Activated T-cell treated with anti-CD3 and anti-CD28 coated beads, Interleukin-2, amount 50 U/mL, for 24 hours (primary cell): ENCODE measurements at regions not wholly inside any gene's neighbourhood (a gene's known extent, or its start where the extent isn't known, plus 50 kb on each side); places are given as distances from the start of the nearest gene placed in this dataset.

Experiments
- DNase-seq: peaks from one replicate; pipeline ENCODE4 v3.0.0-alpha.2; 2020
- H3K27ac Mint-ChIP-seq: 2 replicates; pipeline ENCODE4 v1.8.0; 2020; ENCODE audit warnings: mild to moderate bottlenecking, mixed read lengths
- H3K27me3 Mint-ChIP-seq: 2 replicates; pipeline ENCODE4 v1.8.0; 2020; ENCODE audit warnings: mixed read lengths
- H3K36me3 Mint-ChIP-seq: 2 replicates; pipeline ENCODE4 v1.8.0; 2020; ENCODE audit warnings: low read depth, mixed read lengths
- H3K4me1 Mint-ChIP-seq: 2 replicates; pipeline ENCODE4 v1.8.0; 2020; ENCODE audit warnings: low read depth, mixed read lengths
- H3K4me3 Mint-ChIP-seq: 2 replicates; pipeline ENCODE4 v1.8.0; 2020; ENCODE audit warnings: mild to moderate bottlenecking, moderate library complexity, mixed read lengths
- H3K9me3 Mint-ChIP-seq: 2 replicates; pipeline ENCODE4 v1.8.0; 2020; ENCODE audit warnings: mixed read lengths

DNA sequence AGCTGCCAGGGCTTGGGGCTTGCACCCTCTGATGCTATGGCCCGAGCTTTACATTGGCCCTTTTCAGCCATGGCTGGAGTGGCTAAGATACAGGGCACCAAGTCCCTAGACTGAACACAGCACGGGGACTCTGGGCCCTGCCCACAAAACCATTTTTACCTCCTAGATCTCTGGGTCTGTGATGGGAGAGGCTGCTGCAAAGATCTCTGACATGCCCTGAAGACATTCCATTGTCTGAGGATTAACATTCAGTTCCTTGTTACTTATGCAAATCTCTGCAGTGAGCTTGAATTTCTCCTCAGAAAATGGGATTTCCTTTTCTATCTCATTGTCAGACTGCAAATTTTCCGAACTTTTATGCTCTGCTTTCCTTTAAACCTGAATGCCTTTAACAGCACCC, 337.0 kb upstream of the SMC2 start:
- H3K27ac Mint-ChIP-seq: no peak overlapping the region
- no peaks in the 10 kb centered on the region for H3K4me1 Mint-ChIP-seq
- H3K9me3 Mint-ChIP-seq: peaks cover 2% of the 10 kb centered on the region
- no peaks in the 10 kb centered on the region for H3K27me3 Mint-ChIP-seq
- H3K4me3 Mint-ChIP-seq: no peak overlapping the region
- H3K36me3 Mint-ChIP-seq: no peaks in the 10 kb centered on the region
- DNase-seq: no peak

DNA sequence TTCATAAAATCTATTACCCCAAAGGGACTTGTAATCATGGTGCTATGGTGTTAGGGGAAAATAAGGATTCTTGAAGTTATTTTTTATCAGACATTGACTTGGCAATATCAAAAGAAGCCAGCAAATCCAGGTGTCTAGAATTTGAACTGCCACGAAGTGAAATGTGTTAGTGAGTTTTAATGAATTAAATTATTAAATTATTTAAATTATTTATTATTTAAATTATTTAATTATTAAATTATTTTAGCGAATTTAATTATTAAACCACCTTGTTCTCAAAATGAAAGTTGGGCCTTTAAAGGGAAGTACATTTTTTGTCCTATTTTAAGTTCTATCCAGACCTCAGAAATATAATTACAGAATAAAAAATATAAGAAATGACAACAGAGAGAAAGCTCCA, 332.6 kb upstream of the SMC2 start:
- DNase-seq: no peak
- Mint-ChIP-seq H3K36me3 (no peaks in the 10 kb centered on the region), H3K27me3 (no peaks in the 10 kb centered on the region), H3K27ac (no peak overlapping the region), H3K9me3 (no peaks in the 10 kb centered on the region), H3K4me1 (no peaks in the 10 kb centered on the region), H3K4me3 (no peak overlapping the region)

DNA sequence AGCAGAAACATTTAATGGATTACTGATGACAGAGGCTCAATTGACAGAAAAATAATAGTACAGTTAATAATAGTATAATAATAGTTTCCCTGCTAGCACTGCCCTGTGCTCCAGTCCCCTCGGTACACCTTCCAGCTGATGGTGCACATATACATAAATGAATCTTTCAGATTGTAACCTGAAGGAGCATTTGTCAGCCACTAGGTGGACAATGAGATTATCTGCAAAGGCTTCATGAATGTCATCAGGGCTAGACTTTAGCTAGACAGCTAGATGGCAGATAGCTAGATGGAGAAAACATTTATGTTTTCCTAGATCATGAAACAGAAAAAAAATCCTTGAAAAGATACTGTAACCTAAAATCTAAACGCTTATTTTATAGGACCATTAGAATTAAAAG, 304.4 kb upstream of the SMC2 start:
- no peak overlapping the region for H3K4me3 Mint-ChIP-seq
- H3K27ac Mint-ChIP-seq: no peak overlapping the region
- H3K4me1 Mint-ChIP-seq: peaks cover 5% of the 10 kb centered on the region
- no peaks in the 10 kb centered on the region for H3K27me3 Mint-ChIP-seq
- H3K9me3 Mint-ChIP-seq: no peaks in the 10 kb centered on the region
- DNase-seq: no peak
- H3K36me3 Mint-ChIP-seq: no peaks in the 10 kb centered on the region

DNA sequence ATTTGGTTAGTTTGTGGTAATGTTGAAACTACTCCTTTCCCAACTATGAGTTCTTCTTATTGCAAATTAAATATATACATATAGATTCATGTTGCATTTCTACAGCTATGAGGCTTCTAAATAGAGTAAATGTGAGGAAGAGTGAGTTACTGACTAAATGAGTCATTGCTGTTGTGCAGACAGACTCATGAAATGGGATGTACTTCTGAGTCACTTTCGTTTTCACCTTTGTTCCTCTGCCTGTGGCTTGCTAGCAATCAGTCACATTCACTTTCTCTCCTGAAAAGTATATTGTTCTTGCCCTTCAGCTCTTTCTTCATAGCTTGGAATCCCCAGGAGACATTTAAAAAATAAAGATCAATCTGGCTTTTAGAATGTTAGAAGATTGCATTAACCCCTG, 295.5 kb upstream of the SMC2 start:
- no peaks in the 10 kb centered on the region for H3K9me3 Mint-ChIP-seq
- peaks cover 3% of the 10 kb centered on the region for H3K27me3 Mint-ChIP-seq
- H3K4me3 Mint-ChIP-seq: no peak overlapping the region
- H3K4me1 Mint-ChIP-seq: peaks cover 10% of the 10 kb centered on the region
- no peak overlapping the region for H3K27ac Mint-ChIP-seq
- no peak for DNase-seq
- no peaks in the 10 kb centered on the region for H3K36me3 Mint-ChIP-seq

GRCh38 chr9:103799959-103800358, 294.1 kb upstream of the SMC2 start:
- Mint-ChIP-seq H3K27me3 (peaks cover 3% of the 10 kb centered on the region), H3K4me1 (peaks cover 10% of the 10 kb centered on the region), H3K4me3 (no peak overlapping the region), H3K36me3 (no peaks in the 10 kb centered on the region), H3K9me3 (no peaks in the 10 kb centered on the region), H3K27ac (no peak overlapping the region)
- DNase-seq: no peak

DNA sequence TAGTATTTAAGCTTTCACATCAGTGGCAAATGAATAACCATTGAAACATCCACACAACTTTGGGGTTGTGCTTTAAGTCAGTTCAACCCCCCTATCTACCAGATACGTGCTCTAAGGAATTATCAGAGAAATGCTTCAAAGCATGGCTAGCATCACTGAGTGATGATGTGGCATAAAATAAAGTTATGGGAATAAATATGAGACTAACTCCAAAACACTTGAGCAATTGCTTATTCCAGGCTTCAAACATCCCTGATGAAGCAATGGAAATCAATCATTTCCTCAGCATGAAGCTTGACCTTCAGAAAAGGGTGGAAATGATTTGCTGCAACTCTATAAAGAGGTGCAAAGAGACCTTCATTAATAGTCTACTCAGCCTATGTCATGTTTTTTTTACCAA, 292.0 kb upstream of the SMC2 start:
- no peak for DNase-seq
- Mint-ChIP-seq H3K36me3 (no peaks in the 10 kb centered on the region), H3K4me1 (peaks cover 10% of the 10 kb centered on the region)

GRCh38 chr9:103803245-103803644, 290.9 kb upstream of the SMC2 start:
- H3K36me3 Mint-ChIP-seq: no peaks in the 10 kb centered on the region
- peaks cover 3% of the 10 kb centered on the region for H3K27me3 Mint-ChIP-seq
- no peak overlapping the region for H3K4me3 Mint-ChIP-seq
- no peak for DNase-seq
- no peaks in the 10 kb centered on the region for H3K9me3 Mint-ChIP-seq
- H3K4me1 Mint-ChIP-seq: peaks cover 10% of the 10 kb centered on the region
- no peak overlapping the region for H3K27ac Mint-ChIP-seq

More for the DNA sequence above, 292.0 kb upstream of the SMC2 start:
- no peaks in the 10 kb centered on the region for H3K9me3 Mint-ChIP-seq
- no peak overlapping the region for H3K4me3 Mint-ChIP-seq
- H3K27me3 Mint-ChIP-seq: peaks cover 3% of the 10 kb centered on the region
- H3K27ac Mint-ChIP-seq: no peak overlapping the region

- H3K36me3 Mint-ChIP-seq: no peaks in the 10 kb centered on the region
- H3K4me3 Mint-ChIP-seq: no peak overlapping the region
- H3K4me1 Mint-ChIP-seq: peaks cover 4% of the 10 kb centered on the region
- no peak overlapping the region for H3K27ac Mint-ChIP-seq
- no peak for DNase-seq
- H3K27me3 Mint-ChIP-seq: peaks cover 3% of the 10 kb centered on the region
- no peaks in the 10 kb centered on the region for H3K9me3 Mint-ChIP-seq
Measured at GRCh38 chr9:103804077-103804735, 289.9 kb upstream of the SMC2 start.

DNA sequence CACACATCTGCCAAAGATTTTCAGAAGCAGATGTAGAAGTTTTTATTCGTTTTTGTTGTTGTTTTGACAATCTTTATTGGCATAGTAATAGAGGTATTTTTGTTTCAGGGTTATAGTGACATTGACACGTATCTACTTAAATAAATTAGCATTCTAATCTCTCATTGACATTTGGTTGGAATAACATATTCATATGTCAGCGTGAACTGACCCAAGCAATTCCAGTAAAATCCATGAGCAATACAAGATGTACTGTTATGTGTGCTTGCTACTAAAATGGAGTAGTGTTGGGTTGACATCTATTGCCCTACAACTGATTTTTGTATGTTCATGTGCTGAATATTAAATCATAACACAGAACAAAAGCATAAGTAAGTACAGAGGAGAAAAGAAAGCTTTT, 284.4 kb upstream of the SMC2 start:
- Mint-ChIP-seq H3K27me3 (no peaks in the 10 kb centered on the region), H3K36me3 (no peaks in the 10 kb centered on the region), H3K4me3 (no peak overlapping the region), H3K4me1 (no peaks in the 10 kb centered on the region), H3K27ac (no peak overlapping the region), H3K9me3 (no peaks in the 10 kb centered on the region)
- no peak for DNase-seq

- no peaks in the 10 kb centered on the region for H3K36me3 Mint-ChIP-seq
- no peak overlapping the region for H3K4me3 Mint-ChIP-seq
- H3K27me3 Mint-ChIP-seq: no peaks in the 10 kb centered on the region
- no peak for DNase-seq
- no peaks in the 10 kb centered on the region for H3K4me1 Mint-ChIP-seq
- H3K27ac Mint-ChIP-seq: no peak overlapping the region
- no peaks in the 10 kb centered on the region for H3K9me3 Mint-ChIP-seq
Measured at GRCh38 chr9:103811462-103811861, 282.6 kb upstream of the SMC2 start.

DNA sequence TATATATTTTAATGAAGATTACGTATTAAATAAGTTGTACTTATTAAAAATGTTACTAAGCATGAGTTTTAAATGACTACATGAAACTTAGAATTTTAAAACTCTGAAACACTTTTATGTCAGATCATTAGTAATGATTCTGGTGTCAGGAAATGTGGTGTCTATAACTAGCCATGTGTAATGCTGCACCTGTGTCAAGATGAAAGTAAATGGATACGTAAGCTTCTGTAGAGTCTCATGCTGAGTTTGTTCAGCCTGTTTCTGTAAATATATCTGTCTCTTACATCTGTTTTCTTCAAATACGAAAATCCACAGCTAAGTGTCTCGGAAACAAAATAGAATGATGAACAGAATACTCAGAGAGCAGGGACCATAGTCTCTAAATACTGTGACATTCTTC, 278.0 kb upstream of the SMC2 start:
- Mint-ChIP-seq H3K9me3 (no peaks in the 10 kb centered on the region), H3K4me1 (no peaks in the 10 kb centered on the region), H3K27ac (no peak overlapping the region), H3K36me3 (no peaks in the 10 kb centered on the region), H3K4me3 (no peak overlapping the region), H3K27me3 (no peaks in the 10 kb centered on the region)
- no peak for DNase-seq

DNA sequence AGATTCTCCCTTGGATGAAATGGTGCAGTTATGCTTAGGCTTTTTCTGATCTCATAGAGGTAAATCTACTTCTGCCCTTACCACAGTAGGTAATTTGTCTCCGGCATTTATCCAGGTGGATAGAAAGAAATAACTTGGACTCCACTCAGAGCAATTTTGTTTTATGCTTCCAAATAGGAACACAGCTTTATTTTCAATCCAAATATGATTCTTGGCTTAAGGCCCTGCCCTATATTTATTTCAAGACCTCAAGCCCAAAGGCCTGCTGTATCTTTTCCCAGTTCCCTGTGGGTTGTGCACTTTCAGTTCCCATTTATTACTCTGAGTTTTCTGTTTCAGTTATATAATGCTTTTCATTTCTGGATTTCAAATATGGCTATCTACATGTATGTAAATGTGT, 274.2 kb upstream of the SMC2 start:
- Mint-ChIP-seq H3K36me3 (no peaks in the 10 kb centered on the region), H3K9me3 (no peaks in the 10 kb centered on the region), H3K27me3 (no peaks in the 10 kb centered on the region), H3K4me1 (no peaks in the 10 kb centered on the region), H3K27ac (no peak overlapping the region), H3K4me3 (no peak overlapping the region)
- no peak for DNase-seq

DNA sequence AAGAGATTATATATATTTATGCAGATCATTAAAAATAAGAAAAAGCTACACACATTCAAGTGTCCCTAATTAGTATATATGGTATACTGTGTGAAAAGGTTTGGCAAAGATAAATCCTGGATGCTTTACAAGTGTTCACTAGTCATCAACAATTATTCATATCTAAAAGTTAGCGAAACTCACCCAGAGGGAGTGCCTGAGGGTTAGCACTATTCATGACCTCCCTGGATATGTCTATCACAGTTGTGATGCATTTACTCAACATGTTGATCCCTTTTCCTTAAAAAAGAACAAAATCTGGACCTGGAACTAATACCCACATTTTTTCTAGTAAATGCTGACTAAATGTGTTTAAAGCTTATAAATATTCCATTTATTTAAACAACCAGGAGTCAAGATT, 273.0 kb upstream of the SMC2 start:
- DNase-seq: no peak
- no peaks in the 10 kb centered on the region for H3K4me1 Mint-ChIP-seq
- no peaks in the 10 kb centered on the region for H3K27me3 Mint-ChIP-seq
- H3K36me3 Mint-ChIP-seq: no peaks in the 10 kb centered on the region
- H3K9me3 Mint-ChIP-seq: no peaks in the 10 kb centered on the region
- no peak overlapping the region for H3K27ac Mint-ChIP-seq
- no peak overlapping the region for H3K4me3 Mint-ChIP-seq

DNA sequence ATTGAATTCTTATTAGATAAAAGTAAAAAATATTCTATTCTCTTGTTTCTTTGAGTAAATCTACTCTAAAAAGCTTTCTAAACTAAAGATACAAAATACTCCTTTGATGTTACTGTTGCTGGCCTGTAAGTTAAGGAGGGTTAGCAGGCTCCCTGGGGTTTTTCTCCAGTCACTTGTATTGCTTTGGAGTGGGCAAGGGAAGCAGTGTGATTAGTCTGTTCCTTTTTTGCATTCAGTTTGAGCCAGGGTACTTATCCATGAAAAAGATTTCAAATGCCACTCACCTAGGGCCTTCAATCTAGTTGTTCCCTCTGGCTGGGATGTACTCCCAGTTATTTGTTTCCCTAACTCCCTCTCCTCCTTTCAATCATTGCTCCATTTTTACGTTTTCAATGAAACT, 256.2 kb upstream of the SMC2 start:
- H3K36me3 Mint-ChIP-seq: no peaks in the 10 kb centered on the region
- no peak for DNase-seq
- no peaks in the 10 kb centered on the region for H3K27me3 Mint-ChIP-seq
- no peaks in the 10 kb centered on the region for H3K9me3 Mint-ChIP-seq
- H3K27ac Mint-ChIP-seq: no peak overlapping the region
- H3K4me3 Mint-ChIP-seq: no peak overlapping the region
- no peaks in the 10 kb centered on the region for H3K4me1 Mint-ChIP-seq

DNA sequence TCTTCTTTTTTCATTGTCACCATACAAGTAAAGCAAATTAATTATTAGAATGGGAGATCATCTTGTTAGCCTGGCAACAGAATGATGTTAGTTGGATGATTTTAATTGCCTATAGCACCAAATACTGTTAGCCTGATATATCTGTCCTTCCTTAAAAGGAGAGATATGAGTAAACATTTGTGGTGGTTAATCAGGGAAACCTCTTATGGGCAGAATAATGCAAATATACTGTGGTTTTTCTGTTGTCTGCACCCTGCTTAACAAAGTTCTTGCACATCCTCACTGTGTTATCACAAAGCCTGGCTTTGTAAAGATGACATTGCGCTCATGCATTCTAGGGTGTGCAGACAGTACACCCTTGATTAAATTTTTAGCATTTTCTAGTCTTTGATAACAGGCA, 254.9 kb upstream of the SMC2 start:
- no peaks in the 10 kb centered on the region for H3K36me3 Mint-ChIP-seq
- no peak overlapping the region for H3K27ac Mint-ChIP-seq
- no peak for DNase-seq
- no peaks in the 10 kb centered on the region for H3K27me3 Mint-ChIP-seq
- H3K9me3 Mint-ChIP-seq: peaks cover 3% of the 10 kb centered on the region
- H3K4me1 Mint-ChIP-seq: no peaks in the 10 kb centered on the region
- H3K4me3 Mint-ChIP-seq: no peak overlapping the region

DNA sequence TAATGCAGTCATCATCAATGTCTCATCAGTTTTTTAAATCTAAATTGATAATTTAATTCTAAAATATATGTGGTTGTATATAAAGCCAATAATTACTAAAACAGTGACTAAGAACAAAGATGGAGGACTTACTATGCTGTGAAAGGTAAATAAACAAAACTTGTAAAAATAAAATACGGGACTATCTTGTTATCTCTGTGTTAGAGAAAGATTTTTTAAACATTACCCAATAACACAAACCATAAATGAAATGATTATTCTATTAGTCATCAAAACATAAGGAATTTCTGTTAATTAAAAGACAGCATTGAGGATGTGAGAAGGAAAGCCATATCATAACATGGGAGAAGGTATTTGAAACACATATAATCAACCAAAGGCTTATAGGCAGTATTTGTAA, 226.2 kb upstream of the SMC2 start:
- H3K27me3 Mint-ChIP-seq: no peaks in the 10 kb centered on the region
- no peaks in the 10 kb centered on the region for H3K36me3 Mint-ChIP-seq
- no peak for DNase-seq
- no peak overlapping the region for H3K27ac Mint-ChIP-seq
- H3K9me3 Mint-ChIP-seq: peaks cover 2% of the 10 kb centered on the region
- H3K4me1 Mint-ChIP-seq: no peaks in the 10 kb centered on the region
- H3K4me3 Mint-ChIP-seq: no peak overlapping the region
